Middle frontal gyrus (tissue), 1 donor: ENCODE measurements at regions not wholly inside any gene's neighbourhood (a gene's known extent, or its start where the extent isn't known, plus 50 kb on each side); places are given as distances from the start of the nearest gene placed in this dataset.

Experiments used
- DNase-seq: peaks from one replicate; pipeline ENCODE4 v3.0.0-alpha.2; 2015; ENCODE audit warnings: low spot score; ENCODE audit errors: extremely low spot score

DNA sequence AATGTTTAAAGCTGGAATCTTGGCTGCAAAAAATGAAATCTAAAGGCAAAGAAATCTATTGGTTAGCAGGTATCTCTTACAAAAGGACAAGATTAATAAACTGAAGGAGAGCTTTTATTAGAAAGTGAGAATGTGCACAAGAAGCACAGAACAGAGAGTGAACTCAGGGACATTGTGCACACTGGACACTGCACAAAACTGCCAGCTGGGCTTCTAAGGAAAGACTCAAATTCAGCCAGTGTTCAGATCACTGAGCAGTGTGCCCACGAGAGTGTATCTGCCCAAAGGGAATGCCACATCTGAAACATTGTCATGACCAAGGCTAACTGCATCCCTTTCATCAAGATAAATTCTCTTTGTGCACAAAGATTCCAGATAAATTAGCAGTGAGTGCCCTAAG lies 129.7 kb upstream of the KCNH7 start:
- DNase-seq = no peak

DNA sequence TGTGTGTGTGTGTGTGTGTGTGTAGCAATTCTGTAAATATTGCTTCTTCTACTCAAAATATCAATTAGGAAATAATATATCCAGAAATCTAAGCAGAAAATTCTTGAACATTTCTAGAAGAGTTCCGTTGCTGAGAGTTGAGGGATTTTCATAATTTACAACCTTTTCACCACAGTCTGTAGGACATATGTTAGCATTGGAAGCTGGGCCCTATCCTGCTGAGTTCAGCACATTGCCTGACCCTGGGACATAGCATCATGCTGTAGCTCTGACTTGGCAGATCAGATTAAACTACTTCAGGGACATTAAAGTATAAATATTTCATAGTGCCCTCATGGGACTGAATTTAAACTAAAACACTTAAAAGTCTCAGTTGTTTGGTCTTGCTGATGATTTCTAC lies 129.2 kb upstream of the KCNH7 start:
- DNase-seq = no peak

DNA sequence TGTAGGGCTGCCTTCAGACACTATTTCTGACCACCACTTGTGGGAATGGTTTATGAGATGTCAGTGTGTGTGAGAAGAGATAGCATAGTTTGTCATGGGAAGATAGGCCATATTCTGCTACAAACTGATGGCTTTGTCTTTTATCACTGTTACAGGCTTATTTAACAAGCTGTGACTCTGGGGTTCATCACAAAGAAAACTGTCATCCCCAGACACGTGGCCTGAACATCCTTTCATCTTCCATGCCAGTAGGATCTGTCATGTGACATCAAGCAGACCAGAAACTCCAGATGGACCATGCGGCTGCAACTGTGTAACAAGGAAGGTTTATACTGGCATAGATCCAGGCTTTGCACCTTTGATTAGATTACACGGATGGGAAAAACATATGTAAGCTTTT lies 128.6 kb upstream of the KCNH7 start:
- no peak for DNase-seq

DNA sequence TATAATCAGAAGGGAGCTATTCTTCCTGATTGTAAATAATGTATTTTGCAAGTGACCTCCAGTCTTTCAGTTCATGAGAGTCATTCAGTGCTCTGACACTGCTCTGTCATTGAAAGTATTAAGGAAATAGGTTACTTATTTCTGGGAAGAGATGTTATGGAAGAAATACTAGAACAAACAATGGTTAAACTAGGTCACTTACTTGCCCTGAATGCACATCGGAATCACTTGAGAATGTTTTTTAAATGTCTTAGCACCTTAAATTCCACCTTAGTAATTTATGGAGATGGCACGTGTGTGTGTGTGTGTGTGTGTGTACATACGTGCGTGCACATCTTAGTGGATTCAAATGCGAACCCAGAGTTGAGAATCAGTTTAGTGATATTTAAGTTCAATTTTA lies 126.6 kb upstream of the KCNH7 start:
- no peak for DNase-seq

DNA sequence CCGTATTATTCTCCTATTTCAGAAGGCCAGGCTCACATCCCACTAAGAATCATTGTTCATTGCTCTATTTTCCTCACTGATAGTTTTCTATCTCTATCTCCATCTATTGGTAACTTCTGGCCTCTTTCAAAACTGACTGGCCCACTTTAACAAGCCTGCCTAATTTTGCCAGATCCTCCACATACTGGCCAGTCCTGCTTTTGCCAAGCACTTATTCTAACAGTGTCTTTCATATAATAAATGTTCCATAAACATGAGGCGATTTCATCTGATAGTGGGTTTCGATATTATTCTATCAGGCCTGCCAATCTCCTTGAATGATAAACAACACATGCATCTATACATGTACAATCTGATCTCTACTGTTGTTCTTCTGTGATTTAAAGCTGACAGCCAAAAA lies 125.9 kb upstream of the KCNH7 start:
- no peak for DNase-seq

DNA sequence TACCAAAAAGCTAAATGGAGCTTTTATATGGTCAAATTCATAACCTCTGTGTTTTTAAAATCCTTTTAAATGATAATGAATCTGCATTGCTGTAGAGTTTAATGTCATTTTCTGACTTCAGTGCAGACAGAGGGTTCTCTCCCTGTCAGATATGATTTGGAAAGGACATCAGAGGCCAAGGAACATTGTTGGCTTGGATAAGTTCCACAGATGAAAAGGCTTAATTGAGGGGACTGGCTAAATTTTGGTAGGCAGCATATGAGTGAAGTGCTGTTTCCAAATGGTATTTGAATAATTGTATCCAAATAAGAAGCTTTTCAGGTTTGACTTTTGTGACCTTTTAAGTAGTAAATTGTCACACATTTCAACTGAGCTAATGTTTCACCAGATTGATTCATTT lies 124.6 kb upstream of the KCNH7 start:
- no peak for DNase-seq

DNA sequence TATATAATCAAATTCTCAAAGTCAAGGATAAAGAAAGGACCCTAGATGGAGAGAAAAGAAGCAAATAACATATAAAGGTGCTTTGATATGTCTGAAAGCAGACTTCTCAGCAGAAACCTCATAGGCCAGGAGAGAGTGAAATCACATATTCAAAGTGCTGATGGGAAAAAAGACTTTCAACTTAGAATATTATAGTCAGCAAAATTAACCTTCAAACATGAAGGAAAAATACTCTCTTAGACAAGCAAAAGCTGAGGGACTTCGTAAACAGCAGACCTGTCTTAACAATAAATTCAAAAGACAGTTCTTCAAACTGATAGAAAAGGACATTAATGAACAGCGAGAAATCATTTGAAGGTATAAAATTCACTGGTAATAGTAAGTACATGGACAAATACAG lies 107.2 kb upstream of the KCNH7 start:
- no peak for DNase-seq

DNA sequence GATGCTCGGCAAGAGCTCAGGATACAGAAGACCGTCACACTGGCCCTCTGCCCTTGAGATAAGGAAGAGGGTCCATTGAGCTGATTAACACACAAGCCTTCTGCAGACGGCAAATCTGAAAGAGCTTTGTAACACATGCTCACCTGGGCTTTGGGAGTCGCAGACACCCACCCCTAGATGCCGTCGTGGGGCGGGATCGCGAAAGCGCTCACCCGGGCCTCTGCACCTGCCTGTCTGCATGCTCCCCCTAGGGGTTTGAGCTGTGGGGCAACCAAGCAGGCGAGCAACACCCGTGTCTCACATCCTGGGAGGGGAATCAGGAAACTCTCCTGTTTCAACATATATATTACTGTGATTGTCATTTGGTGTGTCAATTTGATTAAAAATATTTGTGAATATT lies 99.8 kb upstream of the KCNH7 start:
- no peak for DNase-seq

DNA sequence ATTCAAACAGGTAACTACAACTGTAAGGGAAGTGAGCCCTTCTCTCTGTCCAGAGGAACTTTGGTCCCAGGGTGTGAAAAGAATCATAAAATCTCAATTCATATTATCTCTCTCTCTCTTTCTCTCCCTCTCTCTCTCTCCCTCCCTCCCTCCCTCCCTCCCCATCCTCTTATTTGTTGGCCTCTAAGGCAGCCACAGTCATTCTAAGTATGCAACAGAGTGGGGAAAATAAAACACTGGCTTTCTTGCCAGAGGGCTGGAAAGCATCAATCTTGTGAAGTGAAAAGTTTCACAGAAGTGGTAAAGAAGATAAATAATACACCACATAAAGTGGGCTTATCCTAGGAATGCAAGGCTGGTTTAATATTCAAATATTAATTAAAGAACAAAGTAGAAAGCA lies 95.6 kb upstream of the KCNH7 start:
- DNase-seq = no peak

DNA sequence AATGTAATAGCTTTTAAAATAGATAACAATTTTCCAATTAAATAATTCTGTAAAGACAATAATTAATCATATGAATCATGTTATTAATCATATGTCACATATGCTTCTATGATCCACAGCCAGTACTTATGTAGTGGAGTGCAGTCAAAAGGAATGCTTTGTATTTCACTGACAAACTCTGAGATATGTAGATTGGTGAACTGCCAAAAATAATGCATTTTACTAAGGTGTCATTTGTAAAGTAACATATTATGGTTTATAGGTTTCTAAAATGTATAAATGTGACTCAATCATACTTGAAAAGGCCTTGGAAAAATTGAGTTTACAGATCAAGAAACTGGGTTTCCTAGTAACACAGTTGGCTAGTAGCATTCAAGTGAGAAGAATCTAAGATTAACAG lies 93.8 kb upstream of the KCNH7 start:
- DNase-seq = no peak

DNA sequence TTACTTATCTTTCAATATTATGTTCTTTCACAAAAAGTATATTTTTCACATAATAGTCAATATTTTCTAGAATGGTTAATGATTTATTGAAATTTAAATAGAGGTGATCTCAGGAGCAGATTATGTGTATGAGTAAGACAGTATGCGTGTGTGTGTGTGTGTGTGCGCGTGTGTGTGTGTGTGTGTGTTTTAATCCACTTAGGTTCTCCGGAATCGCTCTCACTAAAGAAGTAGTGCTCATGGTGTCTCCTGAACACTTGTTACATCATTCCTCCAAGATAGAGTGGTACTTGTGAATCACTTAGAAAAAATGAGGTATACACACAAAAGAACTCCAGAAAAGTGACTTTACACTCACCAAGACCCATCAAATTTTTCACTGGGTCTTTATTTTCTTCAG lies 91.0 kb upstream of the KCNH7 start:
- DNase-seq = no peak

DNA sequence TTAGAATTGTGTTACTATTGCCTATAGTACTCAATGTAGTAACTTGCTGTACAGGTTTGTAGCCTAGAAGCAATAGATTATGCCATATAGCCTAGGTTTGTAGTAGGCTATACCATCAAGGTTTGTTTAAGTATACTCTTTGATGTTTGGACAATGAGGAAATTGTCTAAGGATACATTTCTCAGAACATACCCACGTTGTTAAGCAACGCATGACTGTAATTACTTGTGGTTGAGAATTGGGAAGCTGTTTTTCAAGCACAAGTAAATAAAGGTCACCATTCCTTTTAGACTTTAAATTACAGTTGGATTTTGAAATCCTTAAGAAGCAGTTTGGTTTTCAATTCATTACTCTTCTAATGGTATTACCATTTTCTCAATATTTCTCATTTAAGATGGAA lies 89.8 kb upstream of the KCNH7 start:
- no peak for DNase-seq

DNA sequence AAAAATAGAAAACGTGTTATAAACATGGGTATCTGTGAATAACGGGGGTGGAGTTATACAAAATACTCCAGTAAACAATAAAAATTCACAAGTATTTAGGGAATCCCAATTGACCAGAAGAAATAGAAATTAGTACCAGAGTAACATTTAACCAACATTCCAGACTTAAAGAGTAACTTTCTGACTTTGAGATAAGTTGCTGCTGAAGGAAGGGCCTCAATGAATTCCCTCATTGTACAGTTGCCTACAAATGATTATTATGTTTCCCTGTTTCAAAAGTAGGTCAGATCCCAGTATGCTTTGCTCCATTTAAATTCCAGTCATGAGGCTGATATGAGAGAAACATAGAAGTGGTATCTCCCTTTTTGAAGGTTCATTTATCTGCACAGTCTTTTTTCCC lies 88.3 kb upstream of the KCNH7 start:
- no peak for DNase-seq

DNA sequence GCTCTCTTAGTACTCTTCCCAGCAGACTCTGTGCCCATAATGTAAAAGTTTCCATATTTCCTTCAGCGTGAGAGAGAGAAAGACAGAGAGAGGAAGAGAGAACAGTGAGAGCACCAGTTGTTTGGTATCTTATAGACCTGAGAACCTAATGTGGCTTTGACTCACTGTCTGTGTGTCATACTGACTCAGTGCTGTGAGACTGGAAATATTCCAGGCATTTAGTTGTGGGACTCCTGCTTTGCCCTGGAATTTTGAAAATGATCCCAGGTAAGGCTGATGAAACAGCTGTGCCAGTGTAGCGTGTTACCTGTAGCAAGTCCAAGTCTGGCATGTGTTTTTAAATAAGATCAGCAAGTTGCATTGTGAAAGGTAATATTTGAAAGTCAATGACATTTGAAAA lies 87.9 kb upstream of the KCNH7 start:
- DNase-seq = no peak

DNA sequence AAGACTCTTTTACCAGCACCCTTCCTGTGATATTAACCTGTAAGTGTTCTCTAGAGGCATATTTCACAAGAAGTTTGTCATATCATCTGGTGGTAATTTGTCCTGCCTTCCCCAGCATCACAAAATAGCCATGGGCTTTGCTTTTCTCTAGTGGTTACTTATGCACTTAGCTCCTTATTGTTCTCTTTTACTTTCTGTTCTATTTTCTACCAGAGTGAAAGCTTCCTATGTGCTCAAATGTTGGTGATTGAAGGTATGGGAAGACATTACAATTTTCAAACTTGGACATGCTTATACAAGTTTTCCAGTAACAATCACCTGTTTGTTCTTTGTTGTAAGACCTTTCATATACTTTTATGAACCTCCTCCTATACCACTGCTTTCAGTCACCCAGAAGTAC lies 87.0 kb upstream of the KCNH7 start:
- no peak for DNase-seq

DNA sequence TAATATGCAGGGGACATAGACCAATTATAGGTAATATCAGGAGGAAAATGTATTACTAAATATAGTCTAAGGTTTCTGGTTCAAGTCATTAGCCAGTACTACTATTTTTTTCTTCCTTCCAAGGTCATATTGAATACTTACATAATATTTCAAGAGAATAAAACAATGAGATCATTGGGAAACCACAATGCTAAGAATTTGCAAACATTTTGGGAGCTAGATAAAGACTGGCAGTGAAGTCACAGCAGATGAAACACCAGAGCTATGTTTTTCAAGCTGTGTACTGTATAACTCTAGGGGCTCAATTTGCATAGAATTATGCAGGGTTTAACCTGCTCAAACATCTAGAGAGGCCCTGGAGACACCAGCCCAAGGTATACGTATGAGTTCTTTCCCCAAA lies 80.5 kb upstream of the KCNH7 start:
- no peak for DNase-seq

DNA sequence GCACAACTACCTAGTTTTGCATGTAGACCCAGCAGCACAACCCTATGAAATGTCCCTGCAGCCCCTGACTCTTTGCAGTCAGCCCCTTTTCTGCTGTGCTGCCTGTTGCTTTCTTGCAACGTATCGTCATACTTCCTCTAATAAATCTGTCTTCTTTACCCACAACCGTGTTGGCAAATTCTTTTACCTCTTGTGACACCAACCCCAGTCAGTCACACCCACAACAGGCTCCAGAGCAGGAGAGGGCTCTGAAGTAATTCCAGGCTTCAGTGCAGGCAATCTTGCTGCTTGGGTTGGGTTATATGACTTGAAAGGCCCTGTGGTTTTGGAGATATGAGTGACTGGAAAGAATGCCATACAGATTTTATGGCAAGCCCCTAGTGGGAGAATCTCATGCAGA lies 79.1 kb upstream of the KCNH7 start:
- no peak for DNase-seq

DNA sequence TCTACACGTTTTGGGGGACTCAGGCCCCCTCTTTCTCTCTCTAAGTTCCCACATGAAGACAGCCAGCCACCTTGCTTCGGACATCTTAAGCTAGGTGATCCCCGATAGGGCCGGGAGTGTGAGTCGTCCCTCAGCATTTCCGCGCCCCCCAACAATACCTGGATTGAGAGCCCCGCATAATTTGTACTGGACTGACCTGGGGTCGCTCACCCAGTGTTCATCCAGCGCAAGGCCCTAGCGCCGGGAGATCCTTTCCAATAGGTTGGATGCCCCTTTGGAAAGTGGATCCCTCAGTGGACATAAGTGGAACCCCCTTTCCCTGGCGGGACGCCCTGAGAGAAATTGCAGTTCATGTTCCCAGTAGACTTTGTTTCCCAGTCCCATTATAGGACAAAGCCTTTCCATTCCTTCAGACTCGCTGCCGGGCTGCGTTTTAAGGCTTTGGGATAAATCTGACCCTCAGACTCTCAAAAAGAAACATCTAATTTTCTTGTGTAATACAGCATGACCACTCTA lies 77.8 kb upstream of the KCNH7 start:
- DNase-seq = no peak

DNA sequence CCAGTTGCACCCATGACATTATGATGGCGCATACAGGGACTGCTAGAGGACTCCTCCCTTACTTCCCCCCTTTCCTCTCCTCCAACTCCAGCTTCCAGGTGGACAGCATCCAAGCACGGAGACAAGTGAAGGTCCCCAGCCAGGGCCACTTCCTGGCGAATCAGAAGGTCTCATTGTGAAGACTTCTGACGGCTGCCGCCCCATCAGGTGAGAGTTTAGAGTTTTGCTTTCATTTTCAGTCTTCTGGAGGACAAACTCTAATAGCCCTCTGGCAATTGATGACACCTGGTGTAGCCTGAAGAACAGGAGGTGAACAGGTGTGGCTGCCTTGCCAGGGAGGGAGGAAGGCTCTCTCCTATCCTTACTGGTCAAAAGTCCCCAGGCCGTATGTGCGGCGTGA lies 77.3 kb upstream of the KCNH7 start:
- DNase-seq = no peak

DNA sequence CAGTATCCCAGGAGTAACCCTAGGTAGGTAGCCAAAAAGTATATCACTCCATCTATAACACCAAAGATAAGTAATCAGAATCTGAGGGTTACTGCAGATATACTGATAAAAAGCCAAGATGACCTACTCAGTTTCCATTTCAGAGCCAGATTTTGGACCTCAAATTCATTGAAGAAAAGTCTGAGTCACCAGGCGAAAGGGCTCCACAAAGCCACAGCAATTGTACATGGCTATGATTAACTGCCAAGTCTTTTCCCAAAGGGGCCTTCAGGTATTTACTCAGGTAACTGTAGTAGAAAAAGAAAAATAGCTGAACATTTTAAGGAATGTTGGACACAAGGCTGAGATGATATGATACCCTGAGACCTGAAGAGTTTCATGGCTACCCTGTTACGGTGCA lies 75.6 kb upstream of the KCNH7 start:
- DNase-seq = no peak

DNA sequence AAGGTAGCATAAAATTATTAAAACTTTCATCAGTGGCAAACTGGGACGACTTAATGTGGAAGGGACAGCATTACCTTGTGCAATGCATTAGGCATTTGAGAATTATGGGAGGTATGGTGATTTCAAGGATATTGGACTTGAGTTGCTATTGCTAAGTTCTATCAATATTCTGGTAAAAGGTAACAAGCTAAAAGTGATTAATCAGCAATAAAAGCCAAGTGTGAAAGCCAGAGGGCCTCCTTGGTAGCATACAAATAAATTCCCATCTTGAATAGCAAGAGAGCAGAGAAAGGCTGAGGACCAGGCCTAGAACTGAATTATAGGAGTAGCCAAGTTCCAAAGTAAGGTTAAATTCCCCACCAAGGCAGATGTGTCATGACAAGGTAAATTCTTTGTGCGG lies 74.2 kb upstream of the KCNH7 start:
- DNase-seq = no peak

DNA sequence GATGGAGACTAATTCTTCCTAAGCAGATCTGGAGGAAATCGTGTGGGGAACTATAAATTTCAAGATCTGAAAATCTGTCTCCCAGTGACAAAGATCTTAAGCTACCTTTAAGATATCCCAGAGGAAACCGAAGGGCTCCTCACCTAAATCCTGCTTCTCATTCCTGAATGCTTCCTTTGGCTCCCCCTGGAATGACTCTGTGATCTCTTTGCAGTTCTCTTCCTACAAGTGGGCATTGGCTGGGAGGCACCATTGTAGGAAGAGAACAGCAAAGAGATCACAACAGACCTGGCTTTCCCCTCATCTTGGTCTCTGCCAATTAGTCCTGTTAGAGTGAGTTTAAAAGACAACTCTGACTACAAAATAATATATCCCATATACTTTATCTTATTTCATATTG lies 70.0 kb upstream of the KCNH7 start:
- no peak for DNase-seq

DNA sequence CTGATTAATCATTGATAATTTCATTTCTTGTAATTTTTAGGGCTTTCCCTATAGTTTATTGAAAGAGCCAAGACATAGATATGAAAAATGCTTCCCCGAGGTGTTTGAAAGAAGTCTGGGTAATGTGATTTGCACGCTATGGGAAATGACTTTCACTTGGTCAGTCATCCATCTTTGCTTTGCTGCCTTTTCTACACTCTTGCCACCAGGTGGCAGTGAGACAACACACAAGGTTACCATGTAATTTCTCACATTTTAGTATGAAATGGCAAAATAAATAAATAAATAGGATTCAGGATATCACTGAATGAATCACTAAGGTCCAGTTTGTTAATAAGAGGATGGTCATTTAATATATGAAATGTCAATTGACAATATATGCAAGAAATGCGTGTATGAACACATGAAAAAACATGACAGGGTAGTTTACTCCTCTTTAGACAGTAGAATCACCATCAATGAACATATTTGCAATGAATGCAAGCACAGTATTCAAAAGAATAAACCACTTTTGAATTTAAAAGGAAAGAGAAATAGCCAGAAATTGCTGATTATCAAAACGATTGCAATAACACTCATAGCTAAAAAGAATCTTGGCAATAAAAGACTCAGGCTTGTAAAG lies 52.2 kb upstream of the KCNH7 start:
- DNase-seq = no peak

DNA sequence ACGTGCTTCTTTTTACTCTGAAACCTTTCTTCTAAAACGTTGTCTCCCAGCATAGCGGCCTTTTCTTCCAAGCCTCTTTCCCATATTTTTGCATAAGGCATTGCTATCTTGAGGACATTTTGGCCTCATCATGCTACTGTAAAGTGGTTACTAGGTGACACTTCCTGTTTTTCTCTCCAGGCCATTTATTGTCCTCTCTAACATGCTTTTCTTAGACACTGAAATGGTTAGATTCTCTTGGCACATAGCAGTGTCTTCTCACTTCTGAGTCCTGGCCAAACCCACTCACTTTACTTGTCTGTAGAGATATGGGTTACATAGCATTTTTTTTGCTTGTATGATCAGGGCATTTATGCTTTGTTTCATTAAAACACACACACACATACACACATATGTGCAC lies 50.1 kb upstream of the KCNH7 start:
- DNase-seq = no peak
